Central memory CD8-positive, alpha-beta T cell (primary cell): ENCODE measurements at regions not wholly inside any gene's neighbourhood (a gene's known extent, or its start where the extent isn't known, plus 50 kb on each side); places are given as distances from the start of the nearest gene placed in this dataset.
"Not testable (repeated sequence)": the region's sequence is repeated elsewhere in the genome, so short reads cannot be mapped to it uniquely, and the experiment has no call there.

Source experiments
- ATAC-seq: fragments of 150-1000 bp; cut with Tn5 transposase; replicated peaks from 2 replicates; pipeline ENCODE4 v1.10.0; 2022; ENCODE audit warnings: mild to moderate bottlenecking, moderate FRiP score, moderate number of reproducible peaks; ENCODE audit not compliant: poor library complexity, severe bottlenecking; ENCODE audit errors: extremely low read depth
- DNase-seq, 2 donors: peaks; one replicate each; pipeline ENCODE4 v3.0.0; 2021; ENCODE audit warnings: low spot score in 2 of 2
- H3K27ac Mint-ChIP-seq: one replicate; pipeline ENCODE4 v1.8.0; 2022; ENCODE audit warnings: low read depth, mild to moderate bottlenecking, moderate library complexity, mixed read lengths
- H3K27me3 Mint-ChIP-seq: one replicate; pipeline ENCODE4 v1.8.0; 2022; ENCODE audit warnings: mixed read lengths
- H3K36me3 Mint-ChIP-seq: one replicate; pipeline ENCODE4 v1.8.0; 2022; ENCODE audit warnings: mild to moderate bottlenecking, moderate library complexity, mixed read lengths; ENCODE audit not compliant: insufficient read depth
- H3K4me1 Mint-ChIP-seq: one replicate; pipeline ENCODE4 v1.8.0; 2022; ENCODE audit warnings: mixed read lengths
- H3K4me3 Mint-ChIP-seq: one replicate; pipeline ENCODE4 v1.8.0; 2022; ENCODE audit warnings: mild to moderate bottlenecking, moderate library complexity, mixed read lengths
- H3K9me3 Mint-ChIP-seq: one replicate; pipeline ENCODE4 v1.8.0; 2022; ENCODE audit warnings: mixed read lengths

GRCh38 chr11:81967242-81967641 lies 766.4 kb downstream of the FAM181B start:
- Mint-ChIP-seq H3K27ac (no peak overlapping the region), H3K36me3 (no peaks in the 10 kb centered on the region), H3K9me3 (no peaks in the 10 kb centered on the region), H3K27me3 (no peaks in the 10 kb centered on the region), H3K4me3 (no peak overlapping the region), H3K4me1 (no peaks in the 10 kb centered on the region)
- no peak for ATAC-seq
- no peak for DNase-seq

DNA sequence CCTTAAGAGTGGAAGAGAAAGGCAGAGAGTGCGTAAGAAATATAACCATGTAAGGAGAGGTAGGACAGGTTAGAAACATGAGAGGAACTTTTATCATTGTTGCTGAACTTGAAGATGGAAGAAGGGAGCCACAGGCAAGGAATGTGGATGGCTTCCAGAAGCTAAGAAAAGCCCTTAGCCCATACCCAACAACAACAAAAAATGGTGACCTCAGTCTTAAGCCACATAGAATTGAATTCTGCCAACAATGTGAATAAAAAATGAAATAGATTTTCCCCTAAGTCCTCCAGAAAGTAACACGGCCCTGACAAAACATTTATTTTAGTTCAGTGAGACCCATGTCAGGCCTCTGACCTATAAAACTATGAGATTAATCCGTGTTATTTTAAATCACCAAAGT lies 767.3 kb downstream of the FAM181B start:
- Mint-ChIP-seq H3K4me1 (no peaks in the 10 kb centered on the region), H3K27me3 (no peaks in the 10 kb centered on the region), H3K27ac (no peak overlapping the region)

DNA sequence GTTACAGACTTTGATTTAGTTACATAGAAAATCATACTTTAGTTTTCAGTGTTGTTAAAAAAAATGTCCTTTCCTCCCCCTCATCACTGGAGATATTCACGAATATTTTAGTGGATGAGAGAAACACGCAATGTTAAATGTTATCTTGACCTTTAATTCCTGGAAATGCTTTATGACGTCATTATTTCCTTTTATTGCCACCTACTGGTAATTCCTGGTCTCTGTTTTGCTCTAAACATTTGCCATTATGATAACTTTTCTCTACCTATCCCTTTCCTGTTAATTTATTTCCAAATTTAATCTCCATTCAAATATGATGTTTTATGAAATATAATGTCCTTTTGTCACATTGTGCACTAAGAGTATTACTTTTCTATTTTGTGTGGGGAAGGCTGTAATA lies 770.6 kb downstream of the FAM181B start:
- H3K36me3 Mint-ChIP-seq = no peaks in the 10 kb centered on the region
- no peaks in the 10 kb centered on the region for H3K9me3 Mint-ChIP-seq
- DNase-seq = no peak
- no peaks in the 10 kb centered on the region for H3K4me1 Mint-ChIP-seq
- no peak overlapping the region for H3K27ac Mint-ChIP-seq
- no peak overlapping the region for H3K4me3 Mint-ChIP-seq
- no peak for ATAC-seq
- H3K27me3 Mint-ChIP-seq = no peaks in the 10 kb centered on the region

More for the DNA sequence above, 767.3 kb downstream of the FAM181B start:
- Mint-ChIP-seq H3K36me3 (no peaks in the 10 kb centered on the region), H3K9me3 (no peaks in the 10 kb centered on the region), H3K4me3 (no peak overlapping the region)
- ATAC-seq (no peak), DNase-seq (no peak)

DNA sequence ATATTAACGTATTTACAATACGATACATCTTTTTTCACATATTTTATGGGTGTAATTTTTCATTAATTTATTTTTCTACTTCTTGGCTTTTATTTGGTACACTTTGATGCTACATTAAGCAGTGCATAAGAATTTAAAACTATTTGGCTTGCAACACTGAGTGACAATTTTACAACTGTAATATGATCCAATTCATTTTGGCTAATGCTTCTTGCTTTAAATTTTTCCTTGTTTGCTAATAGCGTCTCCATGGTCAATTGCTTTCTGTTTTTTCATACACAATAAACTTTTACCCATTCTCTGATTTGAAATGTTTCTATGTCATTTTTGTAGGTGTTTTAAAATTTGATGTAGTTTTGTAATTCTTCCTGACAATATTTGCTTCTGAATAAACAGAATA lies 773.2 kb downstream of the FAM181B start:
- Mint-ChIP-seq H3K9me3 (no peaks in the 10 kb centered on the region), H3K4me1 (no peaks in the 10 kb centered on the region), H3K4me3 (no peak overlapping the region), H3K36me3 (no peaks in the 10 kb centered on the region), H3K27ac (no peak overlapping the region), H3K27me3 (no peaks in the 10 kb centered on the region)
- DNase-seq (no peak), ATAC-seq (no peak)

DNA sequence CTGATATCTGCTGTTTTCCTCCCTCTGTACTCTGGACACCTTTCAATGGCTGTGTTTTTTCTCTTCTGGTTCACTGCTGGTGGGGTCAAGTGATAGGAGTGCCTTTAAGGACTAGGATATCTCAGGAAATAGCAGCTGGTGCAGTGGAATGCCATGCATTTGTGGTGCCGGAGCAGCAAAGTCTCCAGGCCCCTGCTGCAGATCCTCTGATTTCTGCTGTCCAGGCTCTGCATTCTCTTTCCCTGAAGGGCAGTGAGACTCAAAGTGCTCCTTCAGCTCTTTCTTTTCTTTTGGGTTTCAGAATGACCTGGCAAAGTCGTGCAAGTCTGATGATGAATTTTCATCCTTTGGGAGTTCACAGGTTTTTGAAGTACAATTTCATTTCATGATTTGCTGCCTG lies 774.3 kb downstream of the FAM181B start:
- DNase-seq = no peak
- no peaks in the 10 kb centered on the region for H3K9me3 Mint-ChIP-seq
- H3K36me3 Mint-ChIP-seq = no peaks in the 10 kb centered on the region
- no peaks in the 10 kb centered on the region for H3K27me3 Mint-ChIP-seq
- H3K4me1 Mint-ChIP-seq = no peaks in the 10 kb centered on the region
- H3K27ac Mint-ChIP-seq = no peak overlapping the region
- ATAC-seq = no peak
- H3K4me3 Mint-ChIP-seq = no peak overlapping the region

- H3K4me3 Mint-ChIP-seq, H3K27me3 Mint-ChIP-seq, H3K27ac Mint-ChIP-seq, H3K36me3 Mint-ChIP-seq, ATAC-seq, H3K9me3 Mint-ChIP-seq, H3K4me1 Mint-ChIP-seq, DNase-seq: not testable (repeated sequence)
These were observed 779.4 kb downstream of the FAM181B start for GRCh38 chr11:81954301-81954700.

- no peak overlapping the region for H3K4me3 Mint-ChIP-seq
These were observed 786.8 kb downstream of the FAM181B start for GRCh38 chr11:81946831-81947230.

DNA sequence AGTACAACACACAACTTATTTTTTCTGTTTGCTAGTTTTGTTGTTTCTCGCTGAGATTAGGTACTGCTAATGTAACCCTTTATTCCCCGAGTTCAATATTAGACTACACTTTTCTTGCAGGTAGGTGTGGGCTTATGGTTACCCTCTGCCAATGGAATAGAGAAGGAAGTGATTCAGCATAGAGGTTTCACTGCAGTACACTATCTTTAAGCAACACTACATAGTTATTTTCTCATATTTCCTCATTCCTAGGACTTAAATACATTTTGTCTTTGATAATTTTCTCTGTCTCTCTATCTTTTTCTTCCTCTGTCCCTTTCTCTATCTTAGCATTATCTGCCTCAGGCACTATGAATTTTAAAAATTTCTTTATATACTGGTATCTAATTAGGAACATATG lies 791.0 kb downstream of the FAM181B start:
- Mint-ChIP-seq H3K36me3 (no peaks in the 10 kb centered on the region), H3K9me3 (no peaks in the 10 kb centered on the region), H3K4me1 (no peaks in the 10 kb centered on the region), H3K4me3 (no peak overlapping the region), H3K27ac (no peak overlapping the region), H3K27me3 (no peaks in the 10 kb centered on the region)
- ATAC-seq (no peak), DNase-seq (no peak)

More at GRCh38 chr11:81946831-81947230, 786.8 kb downstream of the FAM181B start:
- no peaks in the 10 kb centered on the region for H3K4me1 Mint-ChIP-seq
- no peak for ATAC-seq
- DNase-seq = no peak
- no peaks in the 10 kb centered on the region for H3K9me3 Mint-ChIP-seq
- no peak overlapping the region for H3K27ac Mint-ChIP-seq
- H3K27me3 Mint-ChIP-seq = no peaks in the 10 kb centered on the region
- no peaks in the 10 kb centered on the region for H3K36me3 Mint-ChIP-seq

- ATAC-seq = no peak
- no peaks in the 10 kb centered on the region for H3K27me3 Mint-ChIP-seq
These were observed 791.7 kb downstream of the FAM181B start for GRCh38 chr11:81941998-81942397.

DNA sequence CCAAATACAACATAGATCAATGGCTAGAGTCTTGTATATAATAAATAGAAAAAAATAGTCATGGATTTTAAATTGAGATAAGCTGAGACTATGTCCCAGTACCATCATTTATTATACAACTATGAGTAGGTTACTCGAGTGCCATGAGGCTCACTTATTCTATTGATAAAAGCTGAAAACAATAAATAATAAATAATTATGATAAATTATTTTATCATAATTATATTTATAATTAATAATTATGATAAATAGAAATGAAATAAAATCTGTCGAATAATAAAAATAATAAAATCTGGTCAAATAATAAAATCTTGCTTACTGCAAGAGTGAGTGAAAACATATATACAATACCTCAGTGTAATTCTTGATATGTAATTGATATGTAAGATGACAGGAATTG lies 801.4 kb downstream of the FAM181B start:
- ATAC-seq (no peak), DNase-seq (no peak)
- H3K27ac Mint-ChIP-seq = no peak overlapping the region
- H3K9me3 Mint-ChIP-seq = no peaks in the 10 kb centered on the region
- no peaks in the 10 kb centered on the region for H3K4me1 Mint-ChIP-seq
- H3K4me3 Mint-ChIP-seq = no peak overlapping the region
- H3K36me3 Mint-ChIP-seq = no peaks in the 10 kb centered on the region
- peaks cover 10% of the 10 kb centered on the region for H3K27me3 Mint-ChIP-seq

More at GRCh38 chr11:81941998-81942397, 791.7 kb downstream of the FAM181B start:
- DNase-seq = no peak
- H3K4me3 Mint-ChIP-seq = no peak overlapping the region
- H3K27ac Mint-ChIP-seq = no peak overlapping the region
- no peaks in the 10 kb centered on the region for H3K9me3 Mint-ChIP-seq
- no peaks in the 10 kb centered on the region for H3K36me3 Mint-ChIP-seq
- no peaks in the 10 kb centered on the region for H3K4me1 Mint-ChIP-seq

DNA sequence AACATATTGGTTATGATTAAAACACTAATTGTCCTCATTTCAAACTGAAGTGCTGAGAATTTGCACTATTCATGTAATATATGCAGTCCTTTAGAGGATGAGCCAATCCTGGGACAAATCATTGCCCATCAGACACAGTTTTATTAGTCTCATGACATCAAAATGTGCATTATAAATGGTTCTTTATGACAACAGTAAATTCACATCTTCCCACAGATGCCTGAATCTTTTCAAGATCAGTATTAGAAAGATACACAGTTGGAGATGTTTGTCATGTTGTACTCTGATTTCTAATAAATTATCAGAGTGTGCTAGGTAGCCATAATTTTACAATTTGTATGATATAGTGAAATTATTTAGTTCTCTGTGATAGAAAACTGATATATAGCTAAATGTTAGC lies 813.5 kb downstream of the FAM181B start:
- H3K9me3 Mint-ChIP-seq = no peaks in the 10 kb centered on the region
- no peak overlapping the region for H3K4me3 Mint-ChIP-seq
- DNase-seq (no peak), ATAC-seq (no peak)
- no peak overlapping the region for H3K27ac Mint-ChIP-seq
- no peaks in the 10 kb centered on the region for H3K27me3 Mint-ChIP-seq
- no peaks in the 10 kb centered on the region for H3K36me3 Mint-ChIP-seq
- no peaks in the 10 kb centered on the region for H3K4me1 Mint-ChIP-seq

DNA sequence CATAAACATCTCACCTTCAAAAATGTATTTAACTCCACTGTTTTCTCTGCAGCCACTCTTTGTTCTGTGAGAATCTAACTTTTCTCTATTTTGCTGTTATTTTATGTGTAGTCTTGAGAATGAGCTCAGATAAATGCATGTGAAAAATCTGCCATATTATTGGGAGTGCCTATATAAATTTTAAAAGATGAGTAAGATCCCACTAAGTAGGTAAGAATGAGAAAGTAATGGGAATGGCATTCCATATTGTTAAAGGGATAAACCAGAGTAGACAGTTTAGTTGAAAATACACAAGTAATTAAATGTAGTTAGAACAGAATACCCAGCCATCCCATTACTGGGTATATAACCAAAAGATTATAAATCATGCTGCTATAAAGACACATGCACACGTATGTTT lies 817.2 kb downstream of the FAM181B start:
- H3K9me3 Mint-ChIP-seq = no peaks in the 10 kb centered on the region
- no peak overlapping the region for H3K4me3 Mint-ChIP-seq
- no peaks in the 10 kb centered on the region for H3K27me3 Mint-ChIP-seq
- H3K27ac Mint-ChIP-seq = no peak overlapping the region
- DNase-seq = no peak
- no peak for ATAC-seq
- no peaks in the 10 kb centered on the region for H3K36me3 Mint-ChIP-seq
- no peaks in the 10 kb centered on the region for H3K4me1 Mint-ChIP-seq

DNA sequence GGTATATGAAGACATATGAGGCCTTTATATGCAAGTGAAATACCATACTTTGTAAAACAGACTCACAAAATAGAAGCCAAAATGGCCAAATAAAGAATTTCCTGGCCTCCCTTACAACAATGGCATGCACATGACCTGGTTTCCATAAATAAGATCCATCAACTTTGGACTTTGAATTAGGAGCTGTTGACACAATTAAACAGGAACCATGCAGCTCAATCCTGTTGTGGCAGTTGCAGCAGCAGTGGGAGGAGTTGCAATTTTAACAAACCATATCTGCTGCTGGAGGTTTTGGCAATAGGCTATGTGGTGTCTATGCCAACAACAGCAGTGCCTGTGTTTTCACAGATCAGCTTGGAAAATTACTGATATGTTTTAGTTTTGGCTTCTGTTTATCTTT lies 818.6 kb downstream of the FAM181B start:
- H3K36me3 Mint-ChIP-seq = no peaks in the 10 kb centered on the region
- no peaks in the 10 kb centered on the region for H3K4me1 Mint-ChIP-seq
- DNase-seq (no peak), ATAC-seq (no peak)
- H3K9me3 Mint-ChIP-seq = no peaks in the 10 kb centered on the region
- no peaks in the 10 kb centered on the region for H3K27me3 Mint-ChIP-seq
- no peak overlapping the region for H3K4me3 Mint-ChIP-seq
- H3K27ac Mint-ChIP-seq = no peak overlapping the region

GRCh38 chr11:81913793-81914192 lies 819.9 kb downstream of the FAM181B start:
- Mint-ChIP-seq H3K9me3 (no peaks in the 10 kb centered on the region), H3K4me1 (no peaks in the 10 kb centered on the region), H3K27ac (no peak overlapping the region), H3K36me3 (no peaks in the 10 kb centered on the region), H3K27me3 (no peaks in the 10 kb centered on the region), H3K4me3 (no peak overlapping the region)
- no peak for DNase-seq
- no peak for ATAC-seq
